Liver (tissue), 2 donors: ENCODE measurements at regions not wholly inside any gene's neighbourhood (a gene's known extent, or its start where the extent isn't known, plus 50 kb on each side); places are given as distances from the start of the nearest gene placed in this dataset.

Experiments used
- CTCF ChIP-seq: fragments of 150-350 bp; IDR thresholded peaks from 2 replicates; pipeline ENCODE4 v1.5.1; 2017; ENCODE audit warnings: improper control_type of control experiment, low read depth, low read length; ENCODE audit not compliant: missing input control
- MAX ChIP-seq: IDR thresholded peaks from 2 replicates; pipeline ENCODE4 v1.6.1; 2016; ENCODE audit warnings: antibody characterized with exemption
- REST ChIP-seq: IDR thresholded peaks from 2 replicates; pipeline ENCODE4 v1.6.1; 2016; ENCODE audit warnings: antibody characterized with exemption, mild to moderate bottlenecking
- donor health status: healthy.

GRCh38 chr1:232558954-232559353, 71.0 kb downstream of the SIPA1L2 start:
- TF ChIP-seq REST, result no peak
- TF ChIP-seq CTCF, result no peak
- no peak for TF ChIP-seq MAX
